Eye (tissue), 1 donor: ENCODE measurements at regions not wholly inside any gene's neighbourhood (a gene's known extent, or its start where the extent isn't known, plus 50 kb on each side); places are given as distances from the start of the nearest gene placed in this dataset.

Experiments
- DNase-seq: peaks from one replicate; pipeline ENCODE4 v3.0.0-alpha.2; 2015

DNA sequence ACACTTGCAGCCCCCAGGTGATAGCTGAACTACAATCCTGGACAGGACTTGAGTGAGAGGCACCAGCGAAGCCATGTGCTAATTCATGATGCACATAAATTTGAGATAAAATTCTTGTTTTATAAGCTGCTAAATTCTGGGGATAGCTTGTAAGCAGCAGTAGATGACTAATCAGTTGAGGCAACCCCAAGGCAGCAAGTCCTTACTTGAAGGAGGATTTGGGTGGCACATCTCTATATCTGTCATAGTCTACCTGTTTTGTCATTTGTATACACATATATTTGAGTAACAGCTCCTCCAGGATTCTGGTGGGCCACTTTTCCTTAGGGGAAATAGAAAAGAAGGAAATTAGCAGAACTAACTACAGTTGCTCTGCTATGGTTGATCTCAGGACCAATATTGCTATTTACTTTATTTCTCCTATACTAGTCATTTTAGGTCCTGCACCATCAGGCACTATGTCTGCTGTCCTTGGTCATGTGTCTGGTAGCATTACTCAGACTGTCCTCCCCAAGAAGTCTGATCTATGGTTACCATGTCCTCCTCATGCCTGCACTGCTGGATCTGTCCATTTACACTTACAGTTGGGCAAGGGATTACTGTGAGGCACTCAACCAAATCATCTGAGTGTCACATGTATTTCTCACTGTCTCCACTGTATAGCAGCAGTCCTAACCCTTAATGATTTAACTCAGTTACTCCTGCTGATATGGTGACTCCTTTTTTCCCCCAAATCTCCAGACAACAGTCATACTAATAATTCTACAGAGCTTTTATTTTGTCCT lies 436.0 kb upstream of the CWC22 start:
- DNase-seq: no peak

DNA sequence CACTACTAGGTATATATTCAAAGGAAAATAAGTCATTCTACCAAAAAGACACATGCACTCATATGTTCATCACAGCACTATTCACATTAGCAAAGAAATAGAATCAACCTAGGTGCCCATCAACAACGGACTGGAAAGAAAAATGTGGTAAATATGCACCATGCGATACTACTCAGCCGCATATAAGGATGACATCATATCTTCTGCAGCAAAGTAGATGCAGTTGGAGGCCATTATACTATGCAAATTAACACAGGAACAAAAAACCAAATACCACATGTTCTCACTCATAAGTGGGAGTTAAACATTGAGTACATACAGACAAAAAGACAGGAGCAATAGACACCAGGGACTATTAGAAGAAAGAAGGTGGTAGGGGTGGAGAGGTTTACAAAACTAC lies 412.1 kb upstream of the CWC22 start:
- no peak for DNase-seq

DNA sequence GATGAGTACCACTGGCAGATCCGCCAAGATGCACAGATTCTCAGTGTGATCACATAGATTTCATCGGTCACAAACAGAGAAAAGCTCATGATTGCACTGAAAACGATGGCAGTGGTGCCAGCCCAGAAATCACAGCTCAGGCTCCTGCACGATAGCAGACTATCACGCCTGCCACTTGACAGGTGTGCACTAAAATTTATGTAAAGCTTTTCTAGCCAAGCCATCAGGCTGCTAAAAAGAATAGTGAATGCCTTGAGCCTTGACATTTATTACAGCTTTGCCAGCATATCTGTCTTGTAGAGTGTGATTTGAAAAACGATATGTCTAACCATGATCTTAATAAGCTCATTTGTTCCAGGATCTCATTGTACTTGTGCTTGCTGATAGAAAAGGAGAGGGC lies 409.5 kb upstream of the CWC22 start:
- no peak for DNase-seq

DNA sequence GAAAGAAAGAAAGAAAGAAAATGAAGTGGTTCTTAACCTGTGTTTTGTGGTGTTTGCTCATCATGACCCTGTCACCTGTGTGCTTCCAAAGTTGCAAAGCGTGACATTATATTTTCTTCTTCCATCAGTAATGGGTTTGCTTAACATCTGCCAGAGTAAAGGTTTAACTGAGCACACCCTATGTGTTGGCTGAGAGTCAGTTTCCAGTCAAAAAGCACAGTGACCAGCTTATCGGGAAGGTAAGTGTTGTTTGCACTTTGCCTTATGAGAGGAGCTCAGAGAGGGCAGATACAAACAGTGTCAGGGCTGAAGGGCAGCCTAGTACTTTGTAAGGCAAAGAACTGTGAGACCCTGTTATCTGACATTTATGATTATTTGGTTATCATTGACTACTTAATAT lies 406.2 kb upstream of the CWC22 start:
- no peak for DNase-seq

DNA sequence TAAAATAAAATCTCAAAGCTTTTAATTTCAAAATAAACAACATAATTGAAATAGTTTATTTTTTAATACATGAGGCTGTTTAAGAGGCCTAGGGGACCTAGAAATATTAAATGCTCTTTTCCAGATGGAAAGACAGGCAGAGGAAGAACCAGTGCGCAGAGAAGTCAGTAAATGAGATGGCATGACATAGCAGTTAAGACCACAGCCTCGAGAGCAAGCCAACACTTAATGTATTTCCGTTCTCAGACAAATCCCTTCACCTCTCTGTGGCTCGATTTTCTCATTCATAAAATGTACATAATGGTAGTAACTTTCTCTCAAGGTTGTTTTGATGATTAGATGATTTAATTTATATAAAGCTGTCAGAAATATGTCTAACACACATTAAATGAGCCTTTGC lies 405.1 kb upstream of the CWC22 start:
- no peak for DNase-seq

DNA sequence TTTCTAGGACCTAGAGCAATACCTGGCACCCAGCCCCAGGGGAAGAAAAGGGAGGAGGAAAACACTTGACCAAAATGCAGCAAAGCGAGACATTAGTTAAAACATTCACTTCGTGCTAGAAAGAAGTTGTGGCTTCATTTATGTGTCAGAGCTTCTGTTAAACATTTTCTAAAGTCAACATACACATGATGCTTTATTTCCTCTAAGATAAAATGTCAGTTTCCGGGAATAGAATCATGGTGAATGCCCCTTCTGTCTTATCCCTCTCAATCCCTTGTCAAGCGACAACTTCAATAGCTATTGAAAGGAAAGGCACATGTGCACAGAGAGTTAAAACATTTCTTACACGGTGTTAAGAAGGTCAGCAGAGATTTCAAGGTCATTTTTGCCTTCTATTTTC lies 404.6 kb upstream of the CWC22 start:
- DNase-seq: peak; percentile 9

DNA sequence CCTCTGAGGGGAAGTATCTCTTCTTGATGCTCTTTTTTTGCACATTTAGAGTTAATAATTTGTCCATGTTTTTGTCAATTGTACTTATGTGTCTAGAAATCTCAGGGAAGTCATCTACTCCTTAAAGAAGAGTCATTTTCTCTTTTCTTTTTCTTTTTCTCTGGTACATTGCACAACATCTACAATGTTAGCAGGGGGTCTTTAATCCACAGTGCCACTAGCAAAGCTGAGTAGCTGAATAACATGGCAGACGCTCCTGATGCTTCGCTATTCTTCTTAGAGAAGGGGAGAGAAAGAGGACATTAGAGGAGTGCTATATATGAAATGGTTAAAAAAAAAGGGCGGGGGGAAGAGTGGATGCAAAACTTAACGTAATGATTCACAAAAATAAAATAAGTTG lies 399.6 kb upstream of the CWC22 start:
- DNase-seq: no peak

DNA sequence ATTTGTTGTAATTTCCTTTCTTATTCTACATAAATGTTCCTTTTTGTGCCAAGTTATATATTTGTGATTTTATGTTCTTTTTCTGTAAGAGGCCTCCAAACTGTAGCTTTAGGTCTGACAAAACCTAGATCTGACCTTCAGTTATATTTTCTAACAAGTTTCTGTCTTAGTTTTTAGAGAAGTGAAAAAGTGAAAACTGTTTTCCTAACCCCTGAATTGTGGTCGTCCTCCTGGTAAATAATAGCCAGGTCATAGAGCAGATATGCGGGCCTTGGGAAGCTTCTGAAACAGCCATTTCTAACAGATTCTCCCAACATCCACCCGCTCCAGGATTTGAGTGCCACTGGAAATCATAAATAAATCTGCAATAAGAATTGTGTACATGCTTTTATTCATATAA lies 398.4 kb upstream of the CWC22 start:
- no peak for DNase-seq

DNA sequence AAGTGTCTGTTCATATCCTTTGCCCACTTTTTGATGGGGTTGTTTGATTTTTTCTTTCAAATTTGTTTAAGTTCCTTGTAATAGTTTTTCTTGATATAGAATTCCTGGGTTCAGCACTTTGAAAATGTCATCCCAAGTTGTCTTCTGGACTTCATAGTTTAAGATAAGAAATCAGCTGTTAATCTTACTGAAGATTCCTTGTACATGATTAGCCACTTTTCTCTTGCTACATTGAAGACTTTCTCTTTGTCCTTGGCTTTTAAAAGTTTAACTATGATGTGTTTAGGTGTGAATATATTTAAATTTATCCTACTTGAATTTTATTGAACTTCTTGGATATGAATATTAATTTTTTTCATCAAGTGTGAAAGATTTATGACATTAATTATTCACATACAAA lies 387.2 kb upstream of the CWC22 start:
- DNase-seq: no peak

DNA sequence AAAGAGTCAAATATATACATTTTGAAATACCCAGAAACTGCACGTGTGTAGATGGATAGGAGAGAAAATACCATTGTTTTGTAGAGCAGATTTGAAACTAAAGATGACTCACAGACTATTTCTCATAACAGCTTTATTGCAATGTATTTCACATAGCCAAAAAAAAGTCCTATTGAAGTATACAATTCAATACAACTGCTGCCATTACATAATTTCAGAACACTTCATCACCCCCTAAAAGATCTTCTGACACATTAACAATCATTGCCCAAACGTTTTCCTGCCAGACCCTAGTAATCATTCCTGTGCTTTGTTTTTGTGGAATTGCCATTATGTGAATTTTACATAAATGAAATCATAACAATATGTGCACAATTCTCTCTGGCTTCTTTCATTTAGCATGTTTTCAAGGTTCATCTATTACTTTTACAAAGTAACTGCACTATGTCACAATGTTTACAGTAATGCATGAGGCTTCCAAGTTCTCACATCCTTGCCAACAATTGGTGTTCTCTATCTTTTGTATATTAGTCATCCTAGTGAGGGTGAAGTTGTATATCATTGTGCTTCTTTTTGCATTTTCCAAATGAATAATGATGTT lies 378.6 kb upstream of the CWC22 start:
- DNase-seq: peak; percentile 10

DNA sequence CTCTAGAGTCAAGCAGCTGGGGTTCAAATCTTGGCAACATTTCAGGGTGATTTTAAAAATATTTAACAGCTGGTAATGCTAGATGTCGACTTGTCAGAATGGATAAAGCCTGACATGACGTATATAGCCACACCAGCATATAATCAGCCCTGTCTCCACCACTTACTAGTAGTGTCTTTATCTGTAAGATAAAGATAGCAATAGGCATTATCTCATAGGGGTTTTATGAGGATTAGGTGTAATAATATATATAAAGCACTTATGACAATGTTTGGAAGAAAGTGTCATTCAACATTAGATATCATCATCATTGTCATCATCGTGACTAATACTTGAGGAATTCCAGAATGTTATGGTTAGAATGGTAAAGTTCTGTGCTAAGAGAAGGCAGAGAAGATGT lies 369.0 kb upstream of the CWC22 start:
- DNase-seq: no peak

DNA sequence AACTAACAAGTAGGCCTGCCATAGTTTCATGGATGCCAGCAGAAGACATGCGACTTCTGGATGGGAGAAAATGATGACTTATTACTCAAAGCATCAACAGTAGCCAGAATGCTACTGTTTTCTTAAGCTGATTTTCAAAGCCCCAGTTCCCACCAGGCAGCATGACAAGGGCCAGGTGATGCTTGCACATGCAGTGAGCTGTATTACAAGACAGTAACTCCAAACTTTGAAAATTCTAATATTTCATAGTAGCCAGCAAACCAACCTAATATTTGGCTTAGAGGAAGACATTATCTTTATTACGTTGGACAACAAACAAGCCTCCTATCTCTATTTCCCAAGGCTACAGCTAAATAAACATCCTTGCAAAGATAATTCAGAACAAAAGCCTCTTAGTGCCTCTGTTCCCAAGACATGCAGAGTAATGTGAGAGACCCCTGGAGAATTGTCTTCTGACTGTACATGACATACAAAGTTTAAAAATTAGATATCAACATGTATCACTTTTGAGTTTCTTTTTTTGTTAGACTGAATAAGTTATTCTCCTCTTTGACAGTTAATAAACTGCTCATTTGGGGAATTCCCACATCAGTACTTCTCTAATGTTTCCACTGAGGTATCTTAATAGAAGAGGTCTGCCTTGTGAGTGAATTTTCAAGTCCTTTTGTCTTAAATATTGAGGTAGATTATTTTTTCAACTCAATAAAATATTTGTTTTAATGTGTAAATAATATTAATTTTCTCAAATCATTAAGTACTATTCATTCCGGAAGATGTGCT lies 367.6 kb upstream of the CWC22 start:
- DNase-seq: no peak

DNA sequence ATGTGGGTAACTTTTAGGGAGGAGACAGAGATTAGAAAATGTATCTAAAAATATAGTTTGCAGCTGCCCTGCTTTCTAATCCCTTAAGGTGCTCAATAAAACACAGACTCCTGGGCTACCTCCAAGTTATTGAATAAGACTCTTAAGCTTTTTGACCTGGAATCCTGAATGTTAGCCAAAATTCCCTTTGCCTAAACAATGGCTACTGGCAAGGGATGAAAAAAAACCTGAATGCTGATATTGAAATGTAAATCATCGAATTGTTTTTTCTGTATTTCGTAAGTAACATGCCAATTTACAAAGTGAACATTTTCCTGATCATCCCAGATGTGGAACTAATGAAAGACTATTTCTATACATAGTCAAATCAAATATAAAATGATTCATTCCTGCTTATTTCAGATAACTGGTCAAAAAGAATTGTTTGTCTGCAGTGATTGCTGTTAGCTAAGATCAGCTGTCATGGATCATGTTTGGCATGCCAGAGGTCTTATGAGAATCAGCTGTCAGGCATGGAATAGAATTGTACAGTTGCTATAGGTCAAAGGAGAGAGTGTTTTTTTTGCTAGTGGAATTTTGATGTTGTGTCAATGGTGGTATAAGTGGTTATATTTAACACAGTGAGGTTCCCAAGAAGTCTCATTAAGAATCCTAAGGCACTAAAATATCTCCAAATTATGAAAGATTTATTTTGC lies 363.6 kb upstream of the CWC22 start:
- peak; percentile 6 for DNase-seq

DNA sequence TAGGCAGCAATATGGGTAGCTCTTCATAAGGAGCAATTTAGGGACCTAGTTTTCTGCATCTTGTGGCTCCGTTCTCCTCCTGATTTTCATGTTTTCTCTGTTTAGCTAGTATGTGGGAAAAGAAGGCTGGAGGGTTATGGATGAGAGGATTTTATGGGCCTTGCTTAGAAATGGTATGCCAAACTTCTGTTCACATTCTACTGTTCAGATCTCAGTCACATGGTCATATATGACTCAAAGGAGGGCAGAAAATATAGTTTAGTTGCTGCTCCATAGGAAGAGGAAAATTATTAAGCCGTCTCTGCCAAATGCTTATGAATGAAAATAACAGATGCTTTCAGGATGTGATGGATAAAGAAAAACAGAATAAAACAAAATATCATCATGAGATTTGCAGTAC lies 361.8 kb upstream of the CWC22 start:
- no peak for DNase-seq

DNA sequence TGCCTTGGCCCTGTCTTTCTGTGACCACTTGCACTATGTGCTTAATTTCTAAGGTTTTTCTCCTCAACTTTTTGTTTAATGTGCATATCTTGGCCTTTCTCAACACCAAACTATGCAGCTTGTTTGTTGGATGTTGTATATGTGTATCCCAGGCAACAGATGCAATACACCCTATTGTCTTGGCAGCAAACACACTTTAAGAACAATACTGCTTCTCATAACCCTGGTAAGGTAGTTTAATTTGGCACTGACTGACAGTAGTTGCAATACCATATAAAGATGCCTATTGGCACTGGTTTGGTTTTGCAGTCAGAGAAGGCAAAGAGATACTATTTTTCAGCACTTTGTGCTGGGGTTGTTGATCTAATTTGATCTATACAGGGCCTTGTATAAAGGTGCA lies 360.7 kb upstream of the CWC22 start:
- DNase-seq: no peak

DNA sequence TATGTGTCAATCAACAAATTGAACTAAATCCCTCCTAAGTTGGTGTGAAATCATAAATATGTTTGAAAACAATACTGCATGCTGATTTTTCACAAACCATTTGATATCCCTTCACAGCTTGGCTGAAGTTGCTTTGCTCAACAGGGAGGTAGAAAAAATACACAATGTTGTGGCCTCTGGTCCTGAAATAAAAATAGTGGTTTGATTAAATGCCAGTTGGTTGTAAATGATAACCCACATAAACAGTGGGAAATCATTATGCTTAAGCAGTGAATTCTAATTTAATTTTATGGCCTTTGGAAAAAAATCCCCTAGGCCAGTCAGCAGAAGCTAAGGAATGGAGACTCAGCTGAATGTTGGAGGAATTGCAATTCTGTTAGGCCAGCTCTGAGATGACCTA lies 359.4 kb upstream of the CWC22 start:
- no peak for DNase-seq

DNA sequence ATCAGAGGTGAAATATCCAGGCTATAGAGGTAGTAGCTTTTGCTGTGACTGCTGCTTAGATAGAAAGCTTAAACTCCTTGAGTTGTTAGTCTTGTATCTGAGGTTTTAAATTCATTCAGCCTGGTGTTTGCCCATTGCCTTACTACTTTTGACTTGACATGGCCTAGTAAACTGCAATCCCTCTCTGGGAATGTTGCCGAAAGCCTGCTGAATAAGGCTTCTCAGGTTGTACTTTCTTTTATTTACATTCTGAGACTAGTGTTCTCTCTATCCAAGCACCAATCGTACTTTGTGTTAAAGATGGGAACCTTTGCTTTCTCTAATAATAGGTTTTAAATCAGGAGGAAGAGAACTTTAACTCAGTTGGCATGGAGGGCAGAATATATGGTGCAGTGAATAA lies 357.6 kb upstream of the CWC22 start:
- no peak for DNase-seq

DNA sequence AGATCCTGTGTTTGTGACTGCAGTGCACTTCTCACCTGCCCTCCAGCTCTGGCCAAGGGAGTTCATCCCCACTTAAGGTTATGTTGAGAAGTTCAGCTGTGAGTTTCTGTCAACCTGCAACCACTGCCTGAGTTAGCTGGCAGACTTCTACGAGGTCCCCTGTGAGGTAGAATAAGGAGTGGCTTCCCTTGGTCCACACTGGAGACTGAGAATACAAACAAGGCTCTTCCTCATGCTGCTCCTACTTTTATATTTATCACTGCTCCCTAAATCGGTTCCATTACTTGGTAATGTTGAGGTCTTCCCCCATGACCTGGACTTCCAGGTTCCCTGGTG lies 353.2 kb upstream of the CWC22 start:
- no peak for DNase-seq

DNA sequence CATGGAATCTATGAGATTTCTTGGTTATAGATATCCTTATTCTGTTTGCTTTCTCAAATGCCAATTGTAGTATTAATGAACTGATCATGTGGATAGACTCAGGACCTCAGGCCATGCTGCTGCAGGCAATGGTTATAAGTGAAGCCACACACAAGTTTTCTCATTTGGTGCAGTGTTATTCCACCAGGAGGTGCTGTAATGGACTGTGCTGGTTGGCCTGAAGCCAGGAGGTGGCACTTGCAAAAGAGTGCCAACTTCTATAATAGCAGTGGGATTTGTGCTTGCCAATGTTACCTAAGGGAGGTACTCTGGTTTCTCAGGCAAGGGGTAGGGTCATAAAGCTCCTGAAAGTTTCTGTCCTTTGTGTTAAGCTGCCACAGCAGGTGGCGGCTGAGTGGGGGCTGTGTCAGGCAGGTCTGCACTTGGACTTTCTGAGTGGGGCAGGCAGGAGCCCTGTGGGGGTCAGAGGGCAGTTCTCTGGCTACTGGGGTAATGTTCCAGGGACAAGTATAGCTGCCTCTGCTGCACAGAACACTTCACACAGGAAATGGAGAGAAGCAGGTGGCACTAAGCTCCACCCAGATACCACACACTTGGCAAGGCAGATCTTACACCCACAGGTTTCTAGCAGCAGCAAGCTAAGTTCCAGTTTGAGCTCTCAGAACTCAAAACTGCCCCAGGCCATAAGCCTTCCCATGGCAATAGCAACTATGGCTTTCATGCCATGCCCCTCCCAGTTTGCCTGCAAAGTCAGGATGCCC lies 352.6 kb upstream of the CWC22 start:
- DNase-seq: no peak

DNA sequence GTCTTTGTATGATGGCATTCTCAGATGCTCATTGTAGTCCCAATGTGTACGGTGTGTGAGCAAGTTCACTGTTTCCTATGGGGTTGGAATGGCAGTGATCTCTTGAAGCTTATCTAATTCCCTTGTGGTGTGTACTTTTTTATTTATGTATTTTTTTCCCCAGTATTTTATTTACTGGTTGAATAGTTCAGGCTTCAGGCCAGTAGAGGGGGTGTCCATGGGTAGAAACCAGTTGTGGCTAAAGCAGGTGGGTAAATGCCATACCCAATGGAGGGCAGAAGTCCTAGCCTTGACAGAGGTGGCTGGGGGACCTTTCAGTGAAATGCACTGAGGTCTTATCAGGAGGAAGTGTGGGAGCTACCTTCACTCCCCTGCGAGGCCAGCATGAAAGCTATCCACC lies 351.4 kb upstream of the CWC22 start:
- DNase-seq: no peak

DNA sequence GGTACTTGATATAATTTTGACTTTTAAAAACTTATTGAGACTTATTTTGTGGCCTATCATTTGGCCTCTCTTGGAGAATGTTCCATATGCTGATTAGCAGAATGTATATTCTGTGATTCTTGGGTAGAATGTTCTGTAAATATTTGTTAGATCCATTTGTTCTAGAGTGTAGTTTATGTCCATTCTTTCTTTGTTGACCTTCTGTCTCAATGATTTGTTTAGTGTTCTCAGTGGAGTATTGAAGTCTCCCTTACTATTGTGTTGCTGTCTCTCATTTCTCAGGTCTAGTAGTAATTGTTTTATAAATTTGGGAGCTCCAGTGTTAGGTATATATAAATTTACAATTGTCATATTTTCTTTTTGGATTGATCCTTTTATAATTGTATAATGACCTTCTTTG lies 349.6 kb upstream of the CWC22 start:
- DNase-seq: no peak

DNA sequence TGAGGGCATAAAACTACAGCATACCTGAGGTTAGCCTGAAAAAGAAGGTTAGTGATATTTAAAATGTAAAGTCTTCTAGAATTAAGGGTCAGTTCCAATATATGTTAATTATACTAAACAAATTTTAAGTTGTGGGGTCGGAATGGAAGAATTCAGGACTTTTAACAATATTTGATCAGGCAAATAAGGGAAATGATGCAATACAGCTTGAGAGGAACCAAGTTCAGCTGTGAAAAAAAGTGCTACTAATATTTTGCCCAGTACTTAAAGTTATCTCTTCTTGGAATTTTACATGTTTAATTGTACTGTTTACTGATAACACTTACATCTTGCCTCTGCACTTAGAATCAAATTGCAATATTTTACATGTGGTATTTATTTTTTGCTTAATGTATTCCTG lies 345.5 kb upstream of the CWC22 start:
- no peak for DNase-seq

DNA sequence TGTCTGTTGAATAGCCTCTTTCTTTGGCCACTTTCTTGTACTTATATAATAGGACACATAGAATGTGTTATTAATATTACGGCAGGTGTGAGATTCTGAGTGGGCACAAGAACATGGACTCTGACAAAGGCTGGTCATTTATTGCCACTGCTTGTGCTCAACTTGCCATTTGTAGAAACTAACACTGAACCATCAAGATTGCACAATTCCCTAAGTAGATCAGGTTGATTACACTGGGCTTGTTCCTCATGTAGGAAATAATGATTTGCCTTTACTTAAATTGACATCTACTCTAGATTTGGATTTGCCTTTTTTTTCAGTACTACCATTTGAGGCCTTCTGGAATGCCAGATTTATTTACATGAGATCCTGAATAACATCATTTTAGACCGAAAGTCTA lies 342.7 kb upstream of the CWC22 start:
- no peak for DNase-seq
